Left ventricle myocardium inferior (tissue), 1 donor: ENCODE measurements at regions not wholly inside any gene's neighbourhood (a gene's known extent, or its start where the extent isn't known, plus 50 kb on each side); places are given as distances from the start of the nearest gene placed in this dataset.

Experiments
- DNase-seq: peaks from one replicate; pipeline ENCODE4 v3.0.0-alpha.2; 2020
- H3K27ac ChIP-seq: fragments of 200-600 bp; replicated peaks from 2 replicates; pipeline ENCODE4 v1.8.0; 2021
- H3K27me3 ChIP-seq: fragments of 200-600 bp; 2 replicates; pipeline ENCODE4 v1.8.0; 2021; ENCODE audit warnings: low read depth
- H3K36me3 ChIP-seq: fragments of 200-600 bp; 2 replicates; pipeline ENCODE4 v1.8.0; 2021
- H3K4me1 ChIP-seq: fragments of 200-600 bp; 2 replicates; pipeline ENCODE4 v1.8.0; 2021
- H3K4me3 ChIP-seq: fragments of 200-600 bp; 2 replicates; pipeline ENCODE4 v1.8.0; 2021; ENCODE audit warnings: mild to moderate bottlenecking, moderate library complexity
- H3K9me3 ChIP-seq: fragments of 200-600 bp; replicated peaks from 2 replicates; pipeline ENCODE4 v1.8.0; 2021
- CTCF ChIP-seq: fragments of 200-600 bp; IDR thresholded peaks from 2 replicates; pipeline ENCODE4 v1.8.0; 2021; ENCODE audit warnings: antibody characterized with exemption, mild to moderate bottlenecking, borderline replicate concordance
- intact Hi-C: fragments of 100-400 bp; cut with micrococcal nuclease; formaldehyde crosslinking; loops from one replicate; pipeline ENCODE4 v1.11.0; 2022
- donor health status: DM: no; HTN: yes; CAD: no; lungs with severe emphysema.

DNA sequence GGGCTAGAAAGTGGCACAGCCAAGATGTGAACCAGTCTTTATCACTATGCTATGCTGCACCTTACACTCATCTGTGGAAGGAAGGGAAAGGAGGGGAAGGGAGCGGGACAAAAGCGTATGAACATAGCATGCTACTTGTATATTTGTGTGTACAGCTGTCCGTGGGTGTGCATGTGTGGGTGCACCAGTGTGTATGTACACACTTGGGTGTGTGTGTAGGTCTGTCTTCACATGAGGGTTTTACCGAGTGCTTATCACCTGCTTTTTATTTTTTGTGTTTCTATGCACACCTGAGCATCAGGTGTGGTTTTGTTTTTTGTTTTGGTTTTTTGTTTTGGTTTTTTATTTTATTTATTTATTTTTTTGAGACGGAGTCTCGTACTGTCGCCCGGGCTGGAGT is 255.7 kb downstream of the RRAGC start:
- H3K27ac ChIP-seq, result no peak overlapping the region
- H3K4me3 ChIP-seq, result no peak overlapping the region
- no peak for DNase-seq
- intact Hi-C loops, result no loop called here
- H3K9me3 ChIP-seq, result no peaks in the 10 kb centered on the region
- TF ChIP-seq CTCF, result no peak
- H3K27me3 ChIP-seq, result peaks cover 78% of the 10 kb centered on the region
- H3K4me1 ChIP-seq, result no peaks in the 10 kb centered on the region
- H3K36me3 ChIP-seq, result no peaks in the 10 kb centered on the region

GRCh38 chr1:38600905-38601304 is 258.7 kb downstream of the RRAGC start:
- no peak for TF ChIP-seq CTCF
- intact Hi-C loops, result no loop called here
- H3K9me3 ChIP-seq, result no peaks in the 10 kb centered on the region

GRCh38 chr1:38600286-38600685 is 259.3 kb downstream of the RRAGC start:
- no peak for DNase-seq
- no peak for TF ChIP-seq CTCF
- Histone ChIP-seq H3K4me1 (no peaks in the 10 kb centered on the region), H3K9me3 (no peaks in the 10 kb centered on the region), H3K27me3 (peaks cover 73% of the 10 kb centered on the region), H3K4me3 (no peak overlapping the region), H3K27ac (no peak overlapping the region), H3K36me3 (no peaks in the 10 kb centered on the region)
- intact Hi-C loops, result no loop called here

More at GRCh38 chr1:38600905-38601304, 258.7 kb downstream of the RRAGC start:
- Histone ChIP-seq H3K4me3 (no peak overlapping the region), H3K4me1 (no peaks in the 10 kb centered on the region), H3K27ac (no peak overlapping the region), H3K36me3 (no peaks in the 10 kb centered on the region), H3K27me3 (peaks cover 73% of the 10 kb centered on the region)
- no peak for DNase-seq

DNA sequence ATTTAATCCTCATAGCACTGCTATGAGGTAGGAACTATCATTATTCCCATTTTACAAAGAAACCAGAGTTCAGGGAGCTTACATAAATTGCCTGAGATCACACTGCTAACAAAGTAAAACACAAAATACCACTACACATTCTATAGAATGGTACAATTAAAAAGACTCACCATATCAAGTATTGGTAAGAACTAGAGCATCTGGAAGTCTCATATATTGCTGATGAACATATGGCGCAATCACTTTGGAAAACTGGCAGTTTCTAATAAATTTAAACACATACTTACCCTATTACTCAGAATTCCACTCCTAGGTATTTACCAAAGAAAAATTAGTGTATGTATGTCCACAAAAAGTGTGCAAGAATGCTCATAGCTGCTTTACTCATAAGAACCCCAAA is 261.5 kb downstream of the RRAGC start:
- intact Hi-C loops, result no loop called here
- DNase-seq, result no peak
- no peak overlapping the region for H3K4me3 ChIP-seq

DNA sequence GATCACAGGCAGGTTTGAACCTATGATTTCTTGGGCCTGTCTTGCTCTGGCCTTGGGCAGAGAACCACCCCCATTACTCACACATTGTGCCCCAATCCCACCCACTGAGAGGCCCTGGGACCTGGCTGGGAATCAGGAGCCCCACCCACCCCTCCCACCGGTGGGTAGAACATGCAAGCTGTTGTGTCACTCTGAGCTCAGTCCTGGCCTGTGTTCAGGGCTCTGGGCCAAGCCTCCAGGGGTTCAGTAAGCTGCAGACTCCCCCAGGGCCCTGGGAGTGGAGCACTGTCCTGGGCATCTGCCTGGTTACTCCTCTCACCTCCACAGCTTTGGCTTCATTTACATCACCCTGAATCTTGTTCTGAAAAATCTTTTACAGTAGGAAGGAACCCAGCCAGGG is 270.5 kb downstream of the RRAGC start:
- Histone ChIP-seq H3K36me3 (no peaks in the 10 kb centered on the region), H3K27ac (no peak overlapping the region), H3K4me3 (no peak overlapping the region), H3K4me1 (peaks cover 8% of the 10 kb centered on the region), H3K27me3 (peaks cover 15% of the 10 kb centered on the region), H3K9me3 (peaks cover 30% of the 10 kb centered on the region)
- peak; percentile 56 for DNase-seq
- no peak for TF ChIP-seq CTCF
- intact Hi-C loops, result no loop called here

More for the DNA sequence above, 261.5 kb downstream of the RRAGC start:
- no peak for TF ChIP-seq CTCF
- no peaks in the 10 kb centered on the region for H3K4me1 ChIP-seq
- peaks cover 71% of the 10 kb centered on the region for H3K27me3 ChIP-seq
- no peaks in the 10 kb centered on the region for H3K36me3 ChIP-seq
- H3K27ac ChIP-seq, result no peak overlapping the region
- peaks cover 21% of the 10 kb centered on the region for H3K9me3 ChIP-seq

- peak; percentile 53 for DNase-seq
- Histone ChIP-seq H3K36me3 (no peaks in the 10 kb centered on the region), H3K27me3 (peaks cover 18% of the 10 kb centered on the region), H3K4me1 (peaks cover 8% of the 10 kb centered on the region), H3K4me3 (no peak overlapping the region), H3K9me3 (peaks cover 22% of the 10 kb centered on the region), H3K27ac (no peak overlapping the region)
- intact Hi-C loops, result no loop called here
- TF ChIP-seq CTCF, result no peak
Observed at GRCh38 chr1:38587766-38588165, 271.8 kb downstream of the RRAGC start.
